Heart left ventricle (tissue), 16 donors: ENCODE measurements at regions not wholly inside any gene's neighbourhood (a gene's known extent, or its start where the extent isn't known, plus 50 kb on each side); places are given as distances from the start of the nearest gene placed in this dataset.

Experiments
- ATAC-seq, 4 donors: fragments of 200-7000 bp; cut with Tn5 transposase; one replicate each; pipeline ENCODE4 v1.9.1; 2020 to 2022; ENCODE audit warnings: moderate library complexity in 4 of 4, mild to moderate bottlenecking in 3 of 4, moderate number of reproducible peaks in 1 of 4
- DNase-seq, 5 donors: peaks; one replicate each; pipeline ENCODE4 v3.0.0-alpha.2; 2020
- H3K27ac ChIP-seq, 12 donors: fragments of 200-600 bp; sonication (generic) in 4 of 12; one replicate each; pipeline versions ENCODE4 v1.5.0 to v1.8.0; 2016 to 2022; ENCODE audit warnings: mild to moderate bottlenecking in 2 of 12
- H3K27me3 ChIP-seq, 9 donors: fragments of 200-600 bp; sonication (generic) in 2 of 9; one replicate each; pipeline versions ENCODE4 v1.5.1 to v1.8.0; 2016 to 2022; ENCODE audit warnings: mild to moderate bottlenecking in 3 of 9
- H3K36me3 ChIP-seq, 9 donors: fragments of 200-600 bp; sonication (generic) in 2 of 9; one replicate each; pipeline versions ENCODE4 v1.5.0 to v1.8.0; 2018 to 2022; ENCODE audit warnings: mild to moderate bottlenecking in 2 of 9
- H3K4me1 ChIP-seq, 12 donors: fragments of 200-600 bp; sonication (generic) in 4 of 12; one replicate each; pipeline versions ENCODE4 v1.5.0 to v1.8.0; 2016 to 2022; ENCODE audit warnings: mild to moderate bottlenecking in 3 of 12
- H3K4me3 ChIP-seq, 12 donors: fragments of 200-600 bp; sonication (generic) in 4 of 12; one replicate each; pipeline versions ENCODE4 v1.5.0 to v1.8.0; 2017 to 2022; ENCODE audit warnings: mild to moderate bottlenecking in 9 of 12, moderate library complexity in 4 of 12
- H3K9me3 ChIP-seq, 12 donors: fragments of 200-600 bp; sonication (generic) in 4 of 12; one replicate each; pipeline versions ENCODE4 v1.5.0 to v1.8.0; 2016 to 2022; ENCODE audit warnings: mild to moderate bottlenecking in 1 of 12
- POLR2A ChIP-seq, 2 donors: fragments of 450-650 bp; IDR thresholded peaks; one replicate each; pipeline ENCODE4 v1.6.1; 2017; ENCODE audit warnings: antibody characterized with exemption in 2 of 2, mild to moderate bottlenecking in 2 of 2, moderate library complexity in 2 of 2
- WGBS, 4 donors: extraction: QIAGEN DNeasy Blood & Tissue Kit in 2 of 4; methylation state at CpG; one replicate each; pipeline versions ENCODE4 v1.1.5 to v1.1.7; 2013 to 2018; 5-methylcytosine and 5-hydroxymethylcytosine counted together
- intact Hi-C, 10 donors: fragments of 100-400 bp; cut with DNase I; formaldehyde crosslinking; loops; one replicate each; pipeline versions ENCODE4 v1.11.1 to v1.14.2; 2022
- TF ChIP-seq, protein P1 (sequence below), 12 donors: fragments of 200-600 bp; sonication (generic) in 4 of 12; IDR thresholded peaks; one replicate each; pipeline versions ENCODE4 v1.5.0 to v1.8.0; 2018 to 2022; ENCODE audit warnings: antibody characterized with exemption in 12 of 12, mild to moderate bottlenecking in 5 of 12
- donor health status: ischemic (EF 13 %, LVEDD 7.1; RV severe dilation, severe dysfunction).
- donor health status: healthy with polysubstance abuse.
- donor health status: DM: no; HTN: yes; CAD: no.
- donor health status: DM: no; HTN: no; CAD: no.
- donor health status: ischemic (EF 25% LVEDD 6.9; RV normal size, moderate dysfunction).
- donor health status: ischemic (EF 25% LVEDD 5.7; RV mildly dilated, moderate dysfunction).
- donor health status: healthy.
- donor health status: DM: yes; HTN: yes; CAD: no.
- donor health status: ischemic (EF 35%, LVEDD 5.7; RV mildly dilated, moderate dysfunction).
- donor health status: nonischemic (EF 11% LVEDD 7.7; RV severe dilation, severe dysfunction).
- donor health status: DM: yes; HTN: yes; CAD: no.
- donor health status: PGD.
- donor health status: ischemic (EF 29% LVEDD 5.4; RV normal size, mild dysfunction).
- donor health status: nonischemic (EF 23%, LVEDD 6.1; RV moderate dilation, normal function).

DNA sequence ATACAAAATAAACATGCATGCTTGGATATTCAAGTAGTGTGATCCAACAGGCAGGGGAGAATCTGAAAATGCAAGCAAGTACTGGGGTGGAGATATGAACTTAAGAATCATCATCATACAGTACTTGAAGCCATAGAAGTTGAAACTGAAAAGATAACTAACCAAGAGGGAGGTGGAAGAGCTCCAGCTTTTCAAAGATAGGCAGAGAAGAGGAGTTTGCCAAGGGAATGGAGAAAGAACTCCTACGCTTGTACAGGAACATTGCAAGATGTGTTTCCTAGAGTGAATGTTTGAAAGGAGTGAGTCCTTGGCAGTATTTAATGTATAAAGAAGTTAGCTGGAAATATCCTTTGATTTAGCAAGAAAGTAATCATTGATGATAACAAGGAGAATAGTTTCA, 106.2 kb upstream of the FRMPD4 start:
- Histone ChIP-seq H3K4me3 (no peak overlapping the region), H3K9me3 (no peaks in the 10 kb centered on the region), H3K27ac (no peak overlapping the region), H3K36me3 (no peaks in the 10 kb centered on the region), H3K4me1 (no peaks in the 10 kb centered on the region), H3K27me3 (no peaks in the 10 kb centered on the region)
- WGBS, 4 donors: 64 to 86% (median 82%) methylated on average over 1 of the region's 1 CpG
- intact Hi-C loops: no loop called here
- ATAC-seq (no peak), DNase-seq (no peak)
- no peak for TF ChIP-seq POLR2A (IDR thresholded peaks at IDR 0.05)
- TF ChIP-seq, protein P1, sequence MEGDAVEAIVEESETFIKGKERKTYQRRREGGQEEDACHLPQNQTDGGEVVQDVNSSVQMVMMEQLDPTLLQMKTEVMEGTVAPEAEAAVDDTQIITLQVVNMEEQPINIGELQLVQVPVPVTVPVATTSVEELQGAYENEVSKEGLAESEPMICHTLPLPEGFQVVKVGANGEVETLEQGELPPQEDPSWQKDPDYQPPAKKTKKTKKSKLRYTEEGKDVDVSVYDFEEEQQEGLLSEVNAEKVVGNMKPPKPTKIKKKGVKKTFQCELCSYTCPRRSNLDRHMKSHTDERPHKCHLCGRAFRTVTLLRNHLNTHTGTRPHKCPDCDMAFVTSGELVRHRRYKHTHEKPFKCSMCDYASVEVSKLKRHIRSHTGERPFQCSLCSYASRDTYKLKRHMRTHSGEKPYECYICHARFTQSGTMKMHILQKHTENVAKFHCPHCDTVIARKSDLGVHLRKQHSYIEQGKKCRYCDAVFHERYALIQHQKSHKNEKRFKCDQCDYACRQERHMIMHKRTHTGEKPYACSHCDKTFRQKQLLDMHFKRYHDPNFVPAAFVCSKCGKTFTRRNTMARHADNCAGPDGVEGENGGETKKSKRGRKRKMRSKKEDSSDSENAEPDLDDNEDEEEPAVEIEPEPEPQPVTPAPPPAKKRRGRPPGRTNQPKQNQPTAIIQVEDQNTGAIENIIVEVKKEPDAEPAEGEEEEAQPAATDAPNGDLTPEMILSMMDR (IDR thresholded peaks at IDR 0.05): no peak

DNA sequence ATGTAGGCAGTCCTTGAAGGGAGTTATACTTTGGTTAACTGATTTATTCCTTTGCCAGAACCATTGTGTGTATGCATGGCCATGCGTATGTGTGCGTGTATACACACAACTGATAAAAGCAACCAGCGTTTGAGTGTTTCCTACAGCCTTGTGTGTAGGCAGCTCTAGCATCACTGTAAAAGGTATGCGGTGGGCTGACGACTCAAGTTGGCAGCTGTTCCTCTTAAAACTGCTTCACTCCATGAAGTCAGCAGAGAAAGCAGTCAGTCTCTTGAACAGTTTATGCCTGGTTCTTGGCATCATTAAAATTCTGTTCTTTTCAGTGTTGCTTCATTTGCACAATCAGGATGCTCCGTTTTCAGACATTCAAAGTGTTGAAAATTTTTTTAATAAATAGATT, 103.5 kb upstream of the FRMPD4 start:
- no peak overlapping the region for H3K27ac ChIP-seq
- H3K4me3 ChIP-seq: no peak overlapping the region
- H3K27me3 ChIP-seq: no peaks in the 10 kb centered on the region
- no peaks in the 10 kb centered on the region for H3K36me3 ChIP-seq
- TF ChIP-seq, protein P1 (IDR thresholded peaks at IDR 0.05): no peak
- no peak for TF ChIP-seq POLR2A (IDR thresholded peaks at IDR 0.05)
- H3K4me1 ChIP-seq: no peaks in the 10 kb centered on the region
- DNase-seq (no peak), ATAC-seq (no peak)
- intact Hi-C loops: no loop called here
- 68 to 76% (median 74%) methylated on average over 6 of the region's 6 CpGs for WGBS, 4 donors
- no peaks in the 10 kb centered on the region for H3K9me3 ChIP-seq

DNA sequence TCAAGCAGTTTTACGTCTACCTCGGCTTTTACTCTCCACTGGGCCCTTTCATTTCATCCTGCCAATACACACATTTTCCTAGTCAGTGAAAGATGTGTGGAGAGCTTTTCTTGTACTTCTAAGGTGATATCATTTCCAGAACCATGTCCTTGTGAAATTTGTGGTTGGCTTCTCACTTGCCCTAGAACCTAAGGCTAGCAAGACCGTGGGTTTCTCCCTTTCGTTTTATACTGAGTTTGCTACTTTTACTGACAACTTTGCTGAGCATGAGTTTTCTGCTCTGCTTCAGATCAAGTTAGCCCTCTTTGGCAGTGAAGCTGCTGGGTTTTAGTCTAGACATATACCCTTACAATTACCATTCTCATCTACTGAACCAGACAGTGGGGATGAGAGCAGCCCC, 95.7 kb upstream of the FRMPD4 start:
- Histone ChIP-seq H3K9me3 (peaks cover 0 to 2% (median 0%) of the 10 kb centered on the region in 12 donors), H3K4me1 (no peaks in the 10 kb centered on the region), H3K27me3 (no peaks in the 10 kb centered on the region), H3K27ac (no peak overlapping the region), H3K36me3 (no peaks in the 10 kb centered on the region), H3K4me3 (no peak overlapping the region)
- TF ChIP-seq POLR2A (IDR thresholded peaks at IDR 0.05): no peak
- TF ChIP-seq, protein P1 (IDR thresholded peaks at IDR 0.05): no peak
- DNase-seq (no peak), ATAC-seq (no peak)
- intact Hi-C loops: no loop called here
- WGBS, 4 donors: 69 to 82% (median 74%) methylated on average over 4 of the region's 4 CpGs

DNA sequence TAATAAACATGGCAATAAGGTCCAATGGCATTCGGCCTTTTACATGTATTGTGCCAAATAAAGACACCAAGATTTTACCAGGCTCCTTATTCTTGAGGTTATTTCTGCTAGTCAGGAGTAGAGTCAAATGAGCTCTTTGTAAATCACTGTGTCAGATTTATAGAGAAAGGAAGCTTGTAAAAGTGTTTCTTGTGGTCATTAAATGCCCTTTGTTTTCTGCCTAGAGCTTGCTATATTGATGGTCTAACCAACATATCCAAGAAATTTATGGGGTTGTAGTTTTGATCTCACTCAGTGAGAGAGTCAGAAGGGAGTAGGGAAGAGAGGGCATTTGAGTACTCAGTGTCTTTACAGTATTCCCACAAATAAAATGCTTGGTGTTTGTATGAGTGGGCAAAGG, 86.2 kb upstream of the FRMPD4 start:
- no peak overlapping the region for H3K4me3 ChIP-seq
- peaks cover 0 to 14% (median 0%) of the 10 kb centered on the region in 12 donors for H3K9me3 ChIP-seq
- intact Hi-C loops: no loop called here
- WGBS, 4 donors: 53 to 82% (median 71%) methylated on average over 1 of the region's 1 CpG
- DNase-seq: no peak
- TF ChIP-seq POLR2A (IDR thresholded peaks at IDR 0.05): no peak
- TF ChIP-seq, protein P1 (IDR thresholded peaks at IDR 0.05): no peak
- no peak for ATAC-seq
- no peaks in the 10 kb centered on the region for H3K4me1 ChIP-seq
- no peaks in the 10 kb centered on the region for H3K36me3 ChIP-seq
- H3K27me3 ChIP-seq: no peaks in the 10 kb centered on the region
- H3K27ac ChIP-seq: no peak overlapping the region
